ENCODE measurements at regions not wholly inside any gene's neighbourhood (a gene's known extent, or its start where the extent isn't known, plus 50 kb on each side); places are given as distances from the start of the nearest gene placed in this dataset.

DNA sequence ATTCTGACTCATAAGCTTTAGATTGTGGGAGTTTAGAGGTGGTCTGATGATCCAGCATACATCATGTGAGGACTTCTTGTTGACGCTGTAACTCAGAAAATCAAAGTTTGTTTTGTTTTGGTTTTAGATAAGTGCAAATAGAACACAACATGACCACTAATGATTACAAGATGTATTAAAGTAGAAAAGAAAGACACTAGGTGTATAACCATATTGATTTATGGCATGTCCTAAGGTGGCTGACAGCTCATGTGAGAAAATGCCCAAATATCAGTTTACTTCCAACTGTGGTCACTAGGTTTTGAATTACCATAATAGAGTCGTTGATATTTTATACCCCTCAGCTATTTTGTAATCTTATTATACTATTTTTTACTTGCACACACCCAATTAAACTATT lies 1131.4 kb upstream of the PHF14 start:
- 83% methylated on average over 2 of the region's 2 CpGs for WGBS (ENCODE audit: low lambda C conversion rate, missing lambda C conversion rate)
- H3K27ac ChIP-seq: no peak overlapping the region
- no peaks in the 10 kb centered on the region for H3K9me3 ChIP-seq (ENCODE audit: low read depth)

DNA sequence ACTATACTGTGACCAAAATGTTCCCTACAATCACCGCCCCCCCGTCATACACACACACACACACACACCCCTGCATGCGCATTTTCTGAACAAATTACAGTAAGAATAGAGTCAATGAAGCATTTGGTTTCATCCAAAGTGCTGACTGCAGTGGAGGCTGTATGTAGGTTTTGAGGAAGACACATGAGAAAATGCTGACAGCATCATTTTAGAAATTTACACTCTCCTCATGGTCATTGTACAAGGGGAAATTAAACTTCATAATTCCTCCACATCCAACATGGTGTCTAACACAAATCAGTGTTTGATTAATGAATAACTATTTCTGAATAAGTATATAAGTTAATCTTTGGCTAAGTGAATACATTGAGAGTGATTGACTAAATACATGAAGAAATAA lies 1126.8 kb upstream of the PHF14 start:
- Histone ChIP-seq H3K27me3 (no peaks in the 10 kb centered on the region), H3K4me1 (ENCODE audit: insufficient read depth) (no peaks in the 10 kb centered on the region), H3K4me2 (no peak overlapping the region), H3K9me3 (ENCODE audit: low read depth) (no peaks in the 10 kb centered on the region), H4K20me1 (ENCODE audit: insufficient read depth, poor library complexity, severe bottlenecking) (no peaks in the 10 kb centered on the region), H3K9me2 (replicated peaks; ENCODE audit: insufficient read depth) (no peaks in the 10 kb centered on the region), H3K79me2 (no peaks in the 10 kb centered on the region), H2AFZ (no peak overlapping the region), H3K36me3 (replicated peaks; ENCODE audit: insufficient read depth, low read depth) (no peaks in the 10 kb centered on the region), H3K27ac (no peak overlapping the region), H3K4me3 (no peak overlapping the region)
- DNase-seq (ENCODE audit: low spot score): no peak
- 63% methylated on average over 3 of the region's 3 CpGs for WGBS (ENCODE audit: low lambda C conversion rate, missing lambda C conversion rate)
- TF ChIP-seq EZH2 (IDR thresholded peaks at IDR 0.05; ENCODE audit: borderline replicate concordance): no peak
- TF ChIP-seq, protein P1, sequence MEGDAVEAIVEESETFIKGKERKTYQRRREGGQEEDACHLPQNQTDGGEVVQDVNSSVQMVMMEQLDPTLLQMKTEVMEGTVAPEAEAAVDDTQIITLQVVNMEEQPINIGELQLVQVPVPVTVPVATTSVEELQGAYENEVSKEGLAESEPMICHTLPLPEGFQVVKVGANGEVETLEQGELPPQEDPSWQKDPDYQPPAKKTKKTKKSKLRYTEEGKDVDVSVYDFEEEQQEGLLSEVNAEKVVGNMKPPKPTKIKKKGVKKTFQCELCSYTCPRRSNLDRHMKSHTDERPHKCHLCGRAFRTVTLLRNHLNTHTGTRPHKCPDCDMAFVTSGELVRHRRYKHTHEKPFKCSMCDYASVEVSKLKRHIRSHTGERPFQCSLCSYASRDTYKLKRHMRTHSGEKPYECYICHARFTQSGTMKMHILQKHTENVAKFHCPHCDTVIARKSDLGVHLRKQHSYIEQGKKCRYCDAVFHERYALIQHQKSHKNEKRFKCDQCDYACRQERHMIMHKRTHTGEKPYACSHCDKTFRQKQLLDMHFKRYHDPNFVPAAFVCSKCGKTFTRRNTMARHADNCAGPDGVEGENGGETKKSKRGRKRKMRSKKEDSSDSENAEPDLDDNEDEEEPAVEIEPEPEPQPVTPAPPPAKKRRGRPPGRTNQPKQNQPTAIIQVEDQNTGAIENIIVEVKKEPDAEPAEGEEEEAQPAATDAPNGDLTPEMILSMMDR (IDR thresholded peaks at IDR 0.05; ENCODE audit: poor library complexity): no peak
- no peak for TF ChIP-seq EZH2phosphoT487 (IDR thresholded peaks at IDR 0.05; ENCODE audit: low read depth, severe bottlenecking, unreplicated experiment)

More for the DNA sequence above, 1131.4 kb upstream of the PHF14 start:
- TF ChIP-seq EZH2 (IDR thresholded peaks at IDR 0.05; ENCODE audit: borderline replicate concordance) (no peak), EZH2phosphoT487 (IDR thresholded peaks at IDR 0.05; ENCODE audit: low read depth, severe bottlenecking, unreplicated experiment) (no peak)
- TF ChIP-seq, protein P1 (IDR thresholded peaks at IDR 0.05; ENCODE audit: poor library complexity): no peak
- Histone ChIP-seq H2AFZ (no peak overlapping the region), H3K36me3 (replicated peaks; ENCODE audit: insufficient read depth, low read depth) (no peaks in the 10 kb centered on the region), H3K79me2 (no peaks in the 10 kb centered on the region), H3K4me2 (no peak overlapping the region), H3K4me3 (no peak overlapping the region), H4K20me1 (ENCODE audit: insufficient read depth, poor library complexity, severe bottlenecking) (no peaks in the 10 kb centered on the region), H3K9me2 (replicated peaks; ENCODE audit: insufficient read depth) (no peaks in the 10 kb centered on the region), H3K4me1 (ENCODE audit: insufficient read depth) (no peaks in the 10 kb centered on the region), H3K27me3 (no peaks in the 10 kb centered on the region)
- DNase-seq (ENCODE audit: low spot score): no peak

DNA sequence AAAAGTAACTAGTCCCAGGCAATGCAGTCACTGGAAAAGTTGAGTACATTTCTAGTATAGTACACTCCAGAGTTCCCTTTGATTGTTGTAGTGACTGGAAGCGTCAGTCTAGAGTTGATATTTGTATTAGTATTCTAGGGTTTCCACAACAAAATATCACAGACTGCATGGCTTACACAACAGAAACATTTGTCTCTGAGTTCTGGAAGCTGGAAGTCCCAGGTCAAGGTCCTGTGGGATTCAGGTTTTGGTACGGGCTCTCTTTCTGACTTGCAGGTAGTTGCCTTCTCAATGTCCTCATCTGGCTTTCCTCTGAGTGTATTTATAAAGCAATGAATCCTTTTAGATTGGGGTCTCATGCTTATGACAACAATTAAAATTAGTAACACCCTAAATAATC lies 1119.1 kb upstream of the PHF14 start:
- Histone ChIP-seq H3K36me3 (replicated peaks; ENCODE audit: insufficient read depth, low read depth) (no peaks in the 10 kb centered on the region), H2AFZ (no peak overlapping the region), H3K27ac (no peak overlapping the region), H3K4me1 (ENCODE audit: insufficient read depth) (no peaks in the 10 kb centered on the region), H3K9me3 (ENCODE audit: low read depth) (no peaks in the 10 kb centered on the region), H3K27me3 (no peaks in the 10 kb centered on the region), H3K4me3 (no peak overlapping the region), H3K4me2 (no peak overlapping the region), H3K9me2 (replicated peaks; ENCODE audit: insufficient read depth) (no peaks in the 10 kb centered on the region), H3K79me2 (no peaks in the 10 kb centered on the region), H4K20me1 (ENCODE audit: insufficient read depth, poor library complexity, severe bottlenecking) (no peaks in the 10 kb centered on the region)
- no peak for DNase-seq (ENCODE audit: low spot score)
- 97% methylated on average over 2 of the region's 2 CpGs for WGBS (ENCODE audit: low lambda C conversion rate, missing lambda C conversion rate)
- no peak for TF ChIP-seq EZH2 (IDR thresholded peaks at IDR 0.05; ENCODE audit: borderline replicate concordance)
- no peak for TF ChIP-seq EZH2phosphoT487 (IDR thresholded peaks at IDR 0.05; ENCODE audit: low read depth, severe bottlenecking, unreplicated experiment)
- TF ChIP-seq, protein P1 (IDR thresholded peaks at IDR 0.05; ENCODE audit: poor library complexity): no peak

DNA sequence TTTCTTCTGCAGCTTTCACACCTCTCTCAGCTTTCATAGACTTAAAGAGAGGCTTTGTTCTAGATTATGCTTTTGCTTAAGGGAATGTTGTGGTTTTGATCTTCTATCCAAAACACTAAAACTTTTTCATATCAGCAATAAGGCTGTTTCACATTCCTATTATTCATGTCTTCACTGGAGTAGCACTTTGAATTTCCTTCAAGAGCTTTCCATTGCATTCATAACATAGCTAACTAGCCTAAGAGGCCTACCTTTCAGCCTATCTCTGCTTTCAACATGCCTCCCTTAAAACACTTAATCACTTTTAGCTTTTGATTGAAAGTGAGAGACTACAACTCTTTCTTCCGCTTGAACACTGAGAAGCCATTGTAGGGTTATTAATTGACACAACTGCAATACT lies 1117.0 kb upstream of the PHF14 start:
- Histone ChIP-seq H2AFZ (no peak overlapping the region), H4K20me1 (ENCODE audit: insufficient read depth, poor library complexity, severe bottlenecking) (no peaks in the 10 kb centered on the region), H3K4me1 (ENCODE audit: insufficient read depth) (no peaks in the 10 kb centered on the region), H3K9me2 (replicated peaks; ENCODE audit: insufficient read depth) (no peaks in the 10 kb centered on the region), H3K4me3 (no peak overlapping the region), H3K27me3 (no peaks in the 10 kb centered on the region), H3K4me2 (no peak overlapping the region), H3K27ac (no peak overlapping the region), H3K9me3 (ENCODE audit: low read depth) (no peaks in the 10 kb centered on the region), H3K79me2 (no peaks in the 10 kb centered on the region), H3K36me3 (replicated peaks; ENCODE audit: insufficient read depth, low read depth) (no peaks in the 10 kb centered on the region)
- WGBS (ENCODE audit: low lambda C conversion rate, missing lambda C conversion rate): 100% methylated on average over 1 of the region's 1 CpG
- TF ChIP-seq EZH2 (IDR thresholded peaks at IDR 0.05; ENCODE audit: borderline replicate concordance): no peak
- DNase-seq (ENCODE audit: low spot score): no peak

Measured in hepatocyte (in vitro differentiated cells).